Common myeloid progenitor, CD34-positive (primary cell): ENCODE measurements at regions not wholly inside any gene's neighbourhood (a gene's known extent, or its start where the extent isn't known, plus 50 kb on each side); places are given as distances from the start of the nearest gene placed in this dataset.
"Not testable (repeated sequence)": the region's sequence is repeated elsewhere in the genome, so short reads cannot be mapped to it uniquely, and the experiment has no call there.

Experiments used
- CTCF ChIA-PET: fragments of 350-600 bp; sonication (Branson Sonifier 250); formaldehyde crosslinking; loops from one replicate; lab custom pipeline; 2021; ENCODE audit warnings: antibody characterized with exemption; lab: Charles Lee
- POLR2A ChIA-PET: fragments of 350-600 bp; sonication (Branson Sonifier 250); formaldehyde crosslinking; loops from one replicate; lab custom pipeline; 2021; ENCODE audit warnings: antibody characterized with exemption; lab: Charles Lee
- DNase-seq, 3 donors: peaks; one replicate each; pipeline versions ENCODE4 v3.0.0 to v3.0.0-alpha.2; 2013
- H3K27ac ChIP-seq, 2 experiments: 1 replicate in 1 of 2; 2 replicates in 1 of 2; pipeline ENCODE4 v1.7.0; 2013; ENCODE audit warnings: inconsistent platforms in 2 of 2, low read length in 2 of 2, mild to moderate bottlenecking in 2 of 2, low read depth in 1 of 2, moderate library complexity in 1 of 2; ENCODE audit not compliant: severe bottlenecking in 2 of 2, insufficient read depth in 1 of 2, poor library complexity in 1 of 2
- H3K27me3 ChIP-seq, 5 experiments: replicated peaks in 2 of 5; 1 replicate in 3 of 5; 2 replicates in 2 of 5; pipeline versions ENCODE4 v1.6.1 to v1.7.0; 2013; ENCODE audit warnings: low read length in 4 of 5, mild to moderate bottlenecking in 2 of 5, moderate library complexity in 2 of 5, inconsistent platforms in 1 of 5; ENCODE audit not compliant: insufficient read depth in 5 of 5, control insufficient read depth in 4 of 5
- H3K36me3 ChIP-seq, 4 experiments: 1 replicate in 2 of 4; 2 replicates in 2 of 4; pipeline versions ENCODE4 v1.6.1 to v1.7.0; 2013; ENCODE audit warnings: low read length in 3 of 4, control low read depth in 1 of 4, mild to moderate bottlenecking in 1 of 4; ENCODE audit not compliant: control insufficient read depth in 4 of 4, insufficient read depth in 4 of 4
- H3K4me1 ChIP-seq, 4 experiments: 1 replicate in 3 of 4; 2 replicates in 1 of 4; pipeline versions ENCODE4 v1.6.1 to v1.7.1; 2013; ENCODE audit warnings: low read length in 3 of 4, mild to moderate bottlenecking in 3 of 4, control low read depth in 1 of 4, inconsistent platforms in 1 of 4, moderate library complexity in 1 of 4; ENCODE audit not compliant: control insufficient read depth in 4 of 4, insufficient read depth in 4 of 4; ENCODE audit errors: control extremely low read depth in 1 of 4
- H3K4me3 ChIP-seq, 7 experiments: 1 replicate in 4 of 7; 2 replicates in 3 of 7; pipeline versions ENCODE4 v1.5.1 to v1.7.0; 2013; ENCODE audit warnings: mild to moderate bottlenecking in 7 of 7, low read length in 6 of 7, moderate library complexity in 6 of 7, inconsistent platforms in 2 of 7, low read depth in 2 of 7, control low read depth in 1 of 7; ENCODE audit not compliant: insufficient read depth in 4 of 7, control insufficient read depth in 1 of 7; ENCODE audit errors: extremely low read depth in 1 of 7
- H3K9me3 ChIP-seq, 5 experiments: 1 replicate in 4 of 5; 2 replicates in 1 of 5; pipeline versions ENCODE4 v1.6.1 to v1.7.1; 2013; ENCODE audit warnings: low read length in 4 of 5, mild to moderate bottlenecking in 2 of 5, inconsistent platforms in 1 of 5, low read depth in 1 of 5, moderate library complexity in 1 of 5; ENCODE audit not compliant: control insufficient read depth in 4 of 5, insufficient read depth in 2 of 5; ENCODE audit errors: control extremely low read depth in 1 of 5
- WGBS: methylation state at CpG from one replicate; pipeline ENCODE4 v1.1.5; 2013; ENCODE audit not compliant: insufficient coverage; 5-methylcytosine and 5-hydroxymethylcytosine counted together

- ChIA-PET POLR2A (no interaction called here), CTCF (interaction anchor here (0.6 kb wide), 1 partner anchor 21 kb away, joined by 3 read pairs; no protein-coding TSS in a partner anchor)
- Histone ChIP-seq H3K4me1 (no peaks in the 10 kb centered on the region), H3K4me3 (no peak overlapping the region), H3K9me3 (peaks cover 0 to 8% (median 4%) of the 10 kb centered on the region in 5 experiments), H3K27me3 (no peaks in the 10 kb centered on the region), H3K27ac (no peak overlapping the region), H3K36me3 (no peaks in the 10 kb centered on the region)
- DNase-seq = no peak
- WGBS = 100% methylated on average over 1 of the region's 2 CpGs
Observed at GRCh38 chr2:107146181-107146580, 260.2 kb upstream of the ST6GAL2 start.

GRCh38 chr2:107146645-107147044 lies 260.7 kb upstream of the ST6GAL2 start:
- H3K4me3 ChIP-seq, DNase-seq, POLR2A ChIA-PET, H3K27ac ChIP-seq, H3K9me3 ChIP-seq, H3K36me3 ChIP-seq, H3K4me1 ChIP-seq, H3K27me3 ChIP-seq: not testable (repeated sequence)
- CTCF ChIA-PET = interaction anchor here (0.6 kb wide), 1 partner anchor 20 kb away, joined by 3 read pairs; no protein-coding TSS in a partner anchor
- 100% methylated on average over 4 of the region's 5 CpGs for WGBS

- WGBS = 100% methylated on average over 2 of the region's 3 CpGs
- DNase-seq = no peak
- Histone ChIP-seq H3K27ac (no peak overlapping the region), H3K27me3 (no peaks in the 10 kb centered on the region), H3K9me3 (peaks cover 0 to 8% (median 4%) of the 10 kb centered on the region in 5 experiments), H3K4me3 (no peak overlapping the region), H3K4me1 (no peaks in the 10 kb centered on the region), H3K36me3 (no peaks in the 10 kb centered on the region)
- ChIA-PET POLR2A (no interaction called here), CTCF (no interaction called here)
Observed at GRCh38 chr2:107148055-107148454, 262.1 kb upstream of the ST6GAL2 start.

GRCh38 chr2:107148496-107148895 lies 262.5 kb upstream of the ST6GAL2 start:
- Histone ChIP-seq H3K4me1 (no peaks in the 10 kb centered on the region), H3K27ac (no peak overlapping the region), H3K4me3 (no peak overlapping the region), H3K36me3 (no peaks in the 10 kb centered on the region), H3K9me3 (peaks cover 0 to 8% (median 4%) of the 10 kb centered on the region in 5 experiments), H3K27me3 (no peaks in the 10 kb centered on the region)
- 100% methylated on average over 2 of the region's 3 CpGs for WGBS
- ChIA-PET POLR2A (no interaction called here), CTCF (no interaction called here)
- DNase-seq = no peak

GRCh38 chr2:107160640-107161239 lies 274.8 kb upstream of the ST6GAL2 start:
- 100% methylated on average over 4 of the region's 5 CpGs for WGBS
- ChIA-PET CTCF (no interaction called here), POLR2A (no interaction called here)
- Histone ChIP-seq H3K9me3 (peaks cover 0 to 3% (median 0%) of the 10 kb centered on the region in 5 experiments), H3K27ac (no peak overlapping the region), H3K27me3 (no peaks in the 10 kb centered on the region), H3K4me3 (no peak overlapping the region), H3K36me3 (no peaks in the 10 kb centered on the region), H3K4me1 (peaks cover 0 to 5% (median 1%) of the 10 kb centered on the region in 4 experiments)
- DNase-seq = no peak

GRCh38 chr2:107168141-107168540 lies 282.2 kb upstream of the ST6GAL2 start:
- H3K27ac ChIP-seq = no peak overlapping the region
- CTCF ChIA-PET = no interaction called here
- no peak for DNase-seq
- no peaks in the 10 kb centered on the region for H3K4me1 ChIP-seq
- H3K27me3 ChIP-seq = no peaks in the 10 kb centered on the region
- POLR2A ChIA-PET = no interaction called here
- no peaks in the 10 kb centered on the region for H3K36me3 ChIP-seq
- H3K4me3 ChIP-seq = no peak overlapping the region
- WGBS = 99% methylated on average over 5 of the region's 5 CpGs
- no peaks in the 10 kb centered on the region for H3K9me3 ChIP-seq

GRCh38 chr2:107174171-107174570 lies 288.2 kb upstream of the ST6GAL2 start:
- ChIA-PET CTCF (no interaction called here), POLR2A (no interaction called here)
- 99% methylated on average over 9 of the region's 9 CpGs for WGBS
- H3K36me3 ChIP-seq = no peaks in the 10 kb centered on the region
- no peak overlapping the region for H3K27ac ChIP-seq
- DNase-seq = no peak
- H3K4me1 ChIP-seq = no peaks in the 10 kb centered on the region
- H3K4me3 ChIP-seq = no peak overlapping the region
- no peaks in the 10 kb centered on the region for H3K27me3 ChIP-seq
- peaks cover 0 to 2% (median 0%) of the 10 kb centered on the region in 5 experiments for H3K9me3 ChIP-seq
